Activated B cell treated with CpG ODN at 0.5 μM for 24 hours (primary cell): ENCODE measurements at regions not wholly inside any gene's neighbourhood (a gene's known extent, or its start where the extent isn't known, plus 50 kb on each side); places are given as distances from the start of the nearest gene placed in this dataset.

Source experiments
- ATAC-seq: fragments of 200-7000 bp; cut with Tn5 transposase; one replicate; pipeline ENCODE4 v1.10.0; 2021; ENCODE audit warnings: low read depth, mild to moderate bottlenecking, moderate library complexity
- CTCF ChIA-PET: fragments of 350-600 bp; sonication (Branson Sonifier 250); formaldehyde crosslinking; loops from one replicate; lab custom pipeline; 2021; ENCODE audit warnings: antibody characterized with exemption; lab: Charles Lee
- POLR2A ChIA-PET: fragments of 350-600 bp; sonication (Branson Sonifier 250); formaldehyde crosslinking; loops from one replicate; lab custom pipeline; 2021; ENCODE audit warnings: antibody characterized with exemption; lab: Charles Lee
- DNase-seq: peaks from one replicate; pipeline ENCODE4 v3.0.0; 2022
- H3K27ac Mint-ChIP-seq: one replicate; pipeline ENCODE4 v1.8.0; 2020; ENCODE audit warnings: mixed read lengths
- H3K27me3 Mint-ChIP-seq: one replicate; pipeline ENCODE4 v1.8.0; 2021; ENCODE audit warnings: mixed read lengths
- H3K36me3 Mint-ChIP-seq: one replicate; pipeline ENCODE4 v1.8.0; 2021; ENCODE audit warnings: low read depth, mixed read lengths
- H3K4me1 Mint-ChIP-seq: one replicate; pipeline ENCODE4 v1.8.0; 2021; ENCODE audit warnings: mixed read lengths
- H3K4me3 Mint-ChIP-seq: one replicate; pipeline ENCODE4 v1.8.0; 2020; ENCODE audit warnings: mild to moderate bottlenecking, mixed read lengths
- H3K9me3 Mint-ChIP-seq: one replicate; pipeline ENCODE4 v1.8.0; 2020; ENCODE audit warnings: mixed read lengths
- intact Hi-C: fragments of 100-400 bp; cut with micrococcal nuclease; formaldehyde crosslinking; loops from one replicate; pipeline ENCODE4 v1.15.1; 2024
- TF ChIP-seq, protein P1 (sequence below): fragments of 200-600 bp; IDR thresholded peaks from one replicate; pipeline ENCODE4 v1.8.0; 2022; ENCODE audit warnings: antibody characterized with exemption, mild to moderate bottlenecking

DNA sequence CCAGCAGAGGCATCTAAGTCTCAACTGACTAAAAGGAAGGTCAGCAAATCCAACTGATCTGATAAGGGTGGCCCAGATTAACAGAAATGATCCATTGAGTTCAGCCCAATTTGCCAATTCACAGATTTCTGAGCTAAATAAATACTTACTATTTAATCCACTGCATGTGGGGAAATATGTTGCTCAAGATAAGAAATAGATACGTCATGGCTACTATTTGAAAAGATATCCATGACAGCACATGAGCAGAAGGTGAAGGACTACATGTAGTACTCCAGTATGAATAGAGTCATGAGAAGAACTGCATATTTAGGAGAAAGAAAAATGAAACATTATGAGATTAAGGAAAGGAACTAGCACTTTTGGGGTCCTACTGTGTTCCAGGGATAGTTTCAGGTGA lies 332.4 kb downstream of the ARPP21 start:
- peaks cover 3% of the 10 kb centered on the region for H3K4me1 Mint-ChIP-seq
- ChIA-PET CTCF (no interaction called here), POLR2A (no interaction called here)
- DNase-seq (no peak), ATAC-seq (no peak)
- H3K27me3 Mint-ChIP-seq: peaks cover 2% of the 10 kb centered on the region
- no peaks in the 10 kb centered on the region for H3K9me3 Mint-ChIP-seq
- TF ChIP-seq, protein P1, sequence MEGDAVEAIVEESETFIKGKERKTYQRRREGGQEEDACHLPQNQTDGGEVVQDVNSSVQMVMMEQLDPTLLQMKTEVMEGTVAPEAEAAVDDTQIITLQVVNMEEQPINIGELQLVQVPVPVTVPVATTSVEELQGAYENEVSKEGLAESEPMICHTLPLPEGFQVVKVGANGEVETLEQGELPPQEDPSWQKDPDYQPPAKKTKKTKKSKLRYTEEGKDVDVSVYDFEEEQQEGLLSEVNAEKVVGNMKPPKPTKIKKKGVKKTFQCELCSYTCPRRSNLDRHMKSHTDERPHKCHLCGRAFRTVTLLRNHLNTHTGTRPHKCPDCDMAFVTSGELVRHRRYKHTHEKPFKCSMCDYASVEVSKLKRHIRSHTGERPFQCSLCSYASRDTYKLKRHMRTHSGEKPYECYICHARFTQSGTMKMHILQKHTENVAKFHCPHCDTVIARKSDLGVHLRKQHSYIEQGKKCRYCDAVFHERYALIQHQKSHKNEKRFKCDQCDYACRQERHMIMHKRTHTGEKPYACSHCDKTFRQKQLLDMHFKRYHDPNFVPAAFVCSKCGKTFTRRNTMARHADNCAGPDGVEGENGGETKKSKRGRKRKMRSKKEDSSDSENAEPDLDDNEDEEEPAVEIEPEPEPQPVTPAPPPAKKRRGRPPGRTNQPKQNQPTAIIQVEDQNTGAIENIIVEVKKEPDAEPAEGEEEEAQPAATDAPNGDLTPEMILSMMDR: no peak
- H3K36me3 Mint-ChIP-seq: no peaks in the 10 kb centered on the region
- no peak overlapping the region for H3K27ac Mint-ChIP-seq
- no peak overlapping the region for H3K4me3 Mint-ChIP-seq
- intact Hi-C loops: no loop called here

DNA sequence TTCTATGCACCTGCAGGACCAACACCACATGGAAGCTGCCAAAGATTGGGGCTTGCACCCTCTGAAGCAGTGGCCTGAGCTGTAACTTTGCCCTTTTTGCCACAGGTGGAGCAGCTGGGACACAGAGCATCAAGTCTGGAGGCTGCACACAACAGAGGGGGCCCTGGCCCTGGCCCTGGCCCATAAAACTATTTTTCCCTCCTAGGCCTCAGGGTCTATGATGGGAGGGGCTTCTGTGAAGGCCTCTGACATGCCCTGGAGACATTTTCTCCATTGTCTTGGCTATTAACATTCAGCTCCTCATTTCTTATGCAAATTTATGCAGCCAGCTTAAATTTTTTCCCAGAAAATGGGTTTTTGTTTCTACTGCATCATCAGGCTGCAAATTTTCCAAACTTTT lies 335.5 kb downstream of the ARPP21 start:
- DNase-seq (no peak), ATAC-seq (no peak)
- no peaks in the 10 kb centered on the region for H3K4me1 Mint-ChIP-seq
- intact Hi-C loops: no loop called here
- POLR2A ChIA-PET: no interaction called here
- H3K36me3 Mint-ChIP-seq: no peaks in the 10 kb centered on the region
- H3K9me3 Mint-ChIP-seq: no peaks in the 10 kb centered on the region
- TF ChIP-seq, protein P1: no peak
- CTCF ChIA-PET: no interaction called here
- peaks cover 2% of the 10 kb centered on the region for H3K27me3 Mint-ChIP-seq
- no peak overlapping the region for H3K4me3 Mint-ChIP-seq
- H3K27ac Mint-ChIP-seq: no peak overlapping the region

DNA sequence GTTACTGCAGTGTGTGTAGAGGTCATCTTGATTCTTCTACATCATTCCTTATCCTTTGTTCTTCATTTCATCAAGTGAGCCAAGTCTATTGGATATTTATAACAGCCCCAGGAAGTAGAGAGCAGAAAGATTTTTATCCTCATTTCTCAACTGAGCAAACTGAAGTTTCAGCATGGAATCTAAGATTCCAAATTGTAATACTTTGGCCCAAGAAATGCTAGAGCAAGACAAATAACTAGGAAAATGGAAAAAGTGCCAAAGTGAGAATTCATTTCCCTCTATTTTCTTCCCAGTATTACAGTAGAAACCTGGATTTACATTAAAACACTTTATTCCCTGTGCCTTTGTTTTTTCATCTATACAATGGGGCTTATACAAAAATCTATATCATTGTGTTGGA lies 346.8 kb downstream of the ARPP21 start:
- TF ChIP-seq, protein P1: no peak
- intact Hi-C loops: no loop called here
- Mint-ChIP-seq H3K27me3 (no peaks in the 10 kb centered on the region), H3K4me3 (no peak overlapping the region), H3K36me3 (no peaks in the 10 kb centered on the region), H3K4me1 (peaks cover 3% of the 10 kb centered on the region), H3K27ac (no peak overlapping the region), H3K9me3 (no peaks in the 10 kb centered on the region)
- DNase-seq: no peak
- ChIA-PET CTCF (no interaction called here), POLR2A (no interaction called here)
- ATAC-seq: no peak

DNA sequence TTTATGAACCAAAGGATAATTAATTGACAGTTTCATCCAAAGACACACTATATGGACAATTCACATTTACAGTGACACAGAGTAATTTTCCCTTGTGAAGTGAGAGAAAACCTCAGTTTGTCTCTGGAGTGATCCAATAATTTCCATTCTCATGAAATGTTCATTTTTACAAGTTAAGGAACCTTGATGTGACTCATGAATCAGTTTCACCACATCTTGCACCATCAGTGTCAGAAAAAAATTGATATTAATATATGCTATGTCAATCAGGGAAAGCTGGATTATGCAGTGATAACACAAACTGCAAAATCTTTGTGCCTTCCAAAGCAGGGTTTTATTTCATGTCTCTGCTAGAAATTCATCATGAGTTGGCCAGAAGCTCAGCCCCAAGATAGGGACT lies 348.1 kb downstream of the ARPP21 start:
- Mint-ChIP-seq H3K36me3 (no peaks in the 10 kb centered on the region), H3K27ac (no peak overlapping the region), H3K4me3 (no peak overlapping the region), H3K9me3 (no peaks in the 10 kb centered on the region), H3K27me3 (no peaks in the 10 kb centered on the region), H3K4me1 (peaks cover under 1% of the 10 kb centered on the region)
- ATAC-seq (no peak), DNase-seq (no peak)
- ChIA-PET POLR2A (no interaction called here), CTCF (no interaction called here)
- TF ChIP-seq, protein P1: no peak
- intact Hi-C loops: no loop called here

DNA sequence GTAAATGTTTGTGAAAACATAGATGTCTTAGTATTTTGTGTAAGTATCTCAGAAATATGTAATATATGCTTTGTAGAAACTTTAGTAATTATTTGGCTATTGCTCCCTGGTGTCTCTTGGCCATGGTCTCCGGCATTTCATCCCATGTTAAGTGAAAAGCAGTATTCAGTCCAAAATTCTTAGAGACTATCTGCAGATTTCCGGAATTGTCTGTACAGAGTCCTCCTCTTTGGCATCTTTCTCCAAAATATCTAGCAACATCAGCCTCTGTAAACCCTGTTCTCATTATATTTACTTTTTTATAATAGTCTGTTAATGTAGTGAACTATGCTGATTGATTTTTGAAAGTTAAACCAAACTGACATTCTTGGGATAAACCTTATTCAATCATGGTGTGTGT lies 352.7 kb downstream of the ARPP21 start:
- no peak overlapping the region for H3K4me3 Mint-ChIP-seq
- no peaks in the 10 kb centered on the region for H3K4me1 Mint-ChIP-seq
- TF ChIP-seq, protein P1: no peak
- H3K27me3 Mint-ChIP-seq: no peaks in the 10 kb centered on the region
- no peak overlapping the region for H3K27ac Mint-ChIP-seq
- DNase-seq (no peak), ATAC-seq (no peak)
- peaks cover 2% of the 10 kb centered on the region for H3K9me3 Mint-ChIP-seq
- ChIA-PET CTCF (no interaction called here), POLR2A (no interaction called here)
- H3K36me3 Mint-ChIP-seq: no peaks in the 10 kb centered on the region
- intact Hi-C loops: no loop called here
